Mucosa of gallbladder (tissue), 1 donor: ENCODE measurements at regions not wholly inside any gene's neighbourhood (a gene's known extent, or its start where the extent isn't known, plus 50 kb on each side); places are given as distances from the start of the nearest gene placed in this dataset.
"Not testable (repeated sequence)": the region's sequence is repeated elsewhere in the genome, so short reads cannot be mapped to it uniquely, and the experiment has no call there.

Source experiments
- DNase-seq: peaks from one replicate; pipeline ENCODE4 v3.0.0-alpha.2; 2020; ENCODE audit warnings: low spot score
- donor health status: DM: no; HTN: no; CAD: no.

DNA sequence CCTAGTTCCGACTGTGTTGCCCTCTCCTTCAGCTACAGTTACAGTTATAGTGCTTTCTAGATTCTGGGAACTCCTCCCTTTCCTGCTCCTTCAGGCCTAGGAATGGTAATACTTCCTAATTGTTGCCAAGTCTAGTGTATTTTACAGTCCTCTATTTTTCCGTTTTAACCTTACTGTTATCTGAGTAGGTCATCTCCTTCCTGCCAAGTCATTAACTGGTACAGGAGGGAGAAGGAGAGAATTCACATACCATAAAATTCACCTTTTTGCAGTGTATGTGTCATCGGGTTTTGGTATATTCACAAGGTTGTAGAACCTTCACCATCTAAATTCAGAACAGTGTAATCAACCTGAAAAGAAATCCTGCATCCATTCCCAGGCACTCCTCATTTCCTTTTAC lies 335.4 kb upstream of the MEF2C start:
- DNase-seq, result no peak

DNA sequence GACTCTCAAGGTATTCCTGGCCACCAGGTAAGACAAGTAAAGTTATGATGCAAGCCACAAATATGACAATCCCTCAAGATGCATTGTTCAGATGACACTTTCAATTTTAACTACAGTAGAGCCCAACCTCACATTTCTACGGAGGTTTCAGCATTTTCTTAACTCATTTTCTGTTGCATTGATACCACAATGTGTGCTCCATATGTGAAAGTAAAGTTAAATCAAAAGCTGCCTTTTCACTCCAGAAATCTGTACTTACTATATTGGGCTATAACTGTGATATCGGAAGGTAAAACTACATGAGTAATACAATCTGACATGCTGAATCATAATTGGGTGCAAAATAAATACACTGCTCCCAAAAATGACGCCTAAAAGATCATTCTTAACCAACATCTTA lies 333.6 kb upstream of the MEF2C start:
- no peak for DNase-seq

DNA sequence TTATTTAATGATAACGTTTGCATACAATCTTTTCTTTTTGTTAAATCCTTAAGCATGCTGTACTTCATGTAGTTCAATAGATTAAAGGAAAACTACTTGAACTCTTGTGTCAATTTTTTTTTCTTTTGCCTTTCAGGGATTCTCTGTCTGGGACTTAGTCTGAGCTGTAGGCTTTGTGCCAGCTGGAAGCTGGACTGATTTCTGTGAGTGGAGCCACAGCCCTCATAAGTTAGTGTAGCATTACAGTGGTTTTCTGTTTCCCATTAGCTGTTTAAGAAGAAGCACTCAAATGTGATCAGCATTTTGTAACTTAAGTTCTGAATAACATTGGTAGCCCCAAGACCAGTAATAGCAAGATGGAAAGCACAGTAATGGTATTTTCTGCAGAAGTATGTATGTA lies 330.6 kb upstream of the MEF2C start:
- no peak for DNase-seq

DNA sequence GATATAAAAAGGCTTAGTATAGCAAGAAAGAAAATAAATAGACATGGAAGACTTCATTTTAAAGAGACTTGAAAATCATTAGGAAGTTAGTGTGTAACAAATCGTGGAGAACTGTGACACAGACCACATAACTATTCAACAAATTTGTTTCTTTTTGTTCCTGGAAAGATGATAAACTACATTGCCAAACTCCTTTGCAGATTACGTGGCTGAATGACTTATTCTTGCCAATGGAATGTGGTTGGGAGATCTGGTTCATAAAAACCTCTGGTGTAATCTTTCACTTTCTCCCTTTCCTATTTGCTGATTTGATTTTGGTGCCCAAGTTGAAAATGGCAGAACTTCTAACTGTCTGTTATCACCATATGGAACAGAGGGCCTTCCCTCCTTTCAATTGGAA lies 328.9 kb upstream of the MEF2C start:
- no peak for DNase-seq

DNA sequence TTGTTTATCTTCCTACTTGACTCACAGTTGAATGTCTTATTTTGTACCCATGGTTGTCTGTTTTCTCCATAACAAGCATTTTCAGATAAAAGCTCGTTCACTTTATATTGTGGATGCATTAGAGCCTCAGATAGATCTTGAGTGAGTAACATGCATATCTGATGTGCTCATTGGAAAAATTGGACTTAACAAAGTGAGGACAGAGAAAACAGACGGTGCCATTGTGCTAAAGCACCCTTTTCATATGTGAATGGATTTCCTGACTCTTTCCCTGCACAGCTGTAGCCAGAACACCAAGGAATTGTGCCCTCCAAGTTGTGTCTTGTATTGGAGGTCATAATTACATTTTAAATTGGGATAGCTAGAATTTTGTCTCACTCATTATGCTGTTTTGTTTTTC lies 325.8 kb upstream of the MEF2C start:
- no peak for DNase-seq

DNA sequence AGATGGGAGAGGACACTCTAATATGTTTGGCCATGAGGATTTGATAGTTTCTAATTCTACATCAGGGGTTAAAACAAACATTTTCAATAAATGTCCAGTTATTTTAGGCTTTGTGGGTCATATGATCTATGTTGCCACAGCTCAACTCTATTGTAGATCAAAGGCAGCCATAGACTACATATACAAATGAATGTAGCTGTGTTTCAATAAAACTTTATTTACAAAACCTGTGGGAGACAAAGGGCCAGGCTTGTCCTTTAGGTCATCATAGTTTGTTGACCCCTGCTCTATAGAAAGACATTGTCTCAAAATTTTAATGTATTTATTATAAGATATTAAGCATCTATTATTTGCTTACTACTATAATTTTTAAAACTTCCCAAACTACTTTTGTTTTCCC lies 325.4 kb upstream of the MEF2C start:
- DNase-seq, result no peak

DNA sequence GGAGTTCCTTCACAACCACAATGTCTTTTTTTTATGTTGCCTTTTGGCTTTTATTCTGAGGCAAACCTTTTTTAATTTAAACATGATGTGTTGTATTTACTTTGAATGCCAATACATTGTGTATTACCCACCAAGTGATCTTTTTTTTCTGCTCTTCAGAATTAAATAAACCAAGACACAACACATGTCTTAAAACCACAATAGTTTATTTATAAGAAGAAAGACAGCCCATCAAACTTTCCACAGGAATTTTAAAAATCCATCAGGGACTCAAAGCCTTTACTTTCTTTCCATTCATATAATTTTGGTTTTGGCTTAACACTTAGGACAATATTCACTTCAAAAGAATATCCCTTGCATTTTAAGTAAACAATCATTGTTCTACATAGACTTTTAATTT lies 321.8 kb upstream of the MEF2C start:
- no peak for DNase-seq

DNA sequence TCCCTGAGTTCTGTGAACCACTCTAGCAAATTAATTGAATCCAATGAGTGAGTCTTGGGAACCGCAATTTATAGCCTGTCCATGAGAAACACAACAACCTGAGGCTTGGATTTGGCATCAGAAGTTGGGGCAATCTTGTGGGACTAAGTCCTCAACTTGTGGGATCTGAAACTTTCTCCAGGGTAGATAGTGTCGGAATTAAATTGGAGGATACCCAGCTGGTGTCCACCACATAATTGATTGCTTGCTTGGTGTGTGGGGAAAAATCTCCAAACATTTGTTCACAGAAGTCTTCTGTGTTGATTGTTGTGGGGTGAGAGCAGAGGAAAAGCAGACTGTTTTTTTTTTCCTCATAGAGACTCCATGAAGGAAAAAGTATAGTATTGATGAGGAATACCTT lies 320.6 kb upstream of the MEF2C start:
- DNase-seq, result no peak

DNA sequence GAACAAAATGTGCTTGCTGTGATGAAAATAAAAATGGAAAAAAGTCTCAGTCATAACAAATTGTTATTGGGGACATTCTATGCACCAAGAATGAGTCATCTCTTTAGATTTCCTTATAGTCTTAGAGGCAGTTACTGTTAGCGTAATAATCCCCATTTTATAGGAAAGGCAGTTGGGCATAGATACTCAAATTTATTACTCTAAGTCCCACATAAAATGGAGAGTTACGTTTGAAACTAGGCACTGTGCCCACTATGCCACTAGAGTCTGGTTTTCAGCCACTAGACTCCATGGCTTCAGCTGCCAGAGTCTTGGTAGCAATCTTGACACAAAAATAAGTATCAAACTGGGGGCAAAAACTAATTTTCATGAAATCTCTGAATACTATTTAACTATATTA lies 317.9 kb upstream of the MEF2C start:
- no peak for DNase-seq

DNA sequence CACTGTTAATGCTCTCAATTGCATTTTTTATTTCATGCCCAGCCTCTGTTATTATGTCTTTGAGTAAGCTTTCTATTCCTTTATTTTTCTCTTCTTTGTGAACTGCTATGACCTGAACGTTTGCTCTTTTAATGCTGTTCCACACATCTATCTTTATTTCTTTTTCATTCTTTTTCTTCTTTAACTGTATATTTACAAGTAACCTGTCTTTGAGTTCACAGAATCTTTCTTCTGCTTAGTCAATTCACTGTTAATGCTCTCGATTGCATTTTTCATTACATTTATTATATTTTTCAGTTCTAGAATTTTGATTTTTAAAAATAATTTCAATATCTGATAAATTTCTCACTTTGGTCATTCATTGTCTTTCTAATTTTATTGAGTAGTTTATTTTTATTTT lies 316.3 kb upstream of the MEF2C start:
- no peak for DNase-seq

DNA sequence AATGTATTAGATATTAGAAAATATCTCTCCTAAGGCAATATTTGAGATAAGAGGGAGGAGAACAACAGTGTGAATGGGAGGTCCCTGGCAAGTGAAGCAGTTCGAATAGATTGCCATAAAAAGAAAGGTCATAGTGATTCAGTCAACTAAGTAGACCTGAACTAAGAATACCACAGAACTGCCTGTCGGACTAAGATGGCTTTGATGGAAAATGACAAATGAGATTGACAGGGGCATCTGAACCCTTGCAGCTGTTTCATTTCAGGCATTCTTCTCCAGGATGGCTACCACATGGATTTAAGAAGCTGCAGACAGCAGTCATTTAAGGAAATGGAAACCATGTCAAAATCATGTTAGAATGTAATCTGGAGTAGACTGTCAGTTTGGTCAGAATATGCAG lies 308.4 kb upstream of the MEF2C start:
- DNase-seq, result no peak

DNA sequence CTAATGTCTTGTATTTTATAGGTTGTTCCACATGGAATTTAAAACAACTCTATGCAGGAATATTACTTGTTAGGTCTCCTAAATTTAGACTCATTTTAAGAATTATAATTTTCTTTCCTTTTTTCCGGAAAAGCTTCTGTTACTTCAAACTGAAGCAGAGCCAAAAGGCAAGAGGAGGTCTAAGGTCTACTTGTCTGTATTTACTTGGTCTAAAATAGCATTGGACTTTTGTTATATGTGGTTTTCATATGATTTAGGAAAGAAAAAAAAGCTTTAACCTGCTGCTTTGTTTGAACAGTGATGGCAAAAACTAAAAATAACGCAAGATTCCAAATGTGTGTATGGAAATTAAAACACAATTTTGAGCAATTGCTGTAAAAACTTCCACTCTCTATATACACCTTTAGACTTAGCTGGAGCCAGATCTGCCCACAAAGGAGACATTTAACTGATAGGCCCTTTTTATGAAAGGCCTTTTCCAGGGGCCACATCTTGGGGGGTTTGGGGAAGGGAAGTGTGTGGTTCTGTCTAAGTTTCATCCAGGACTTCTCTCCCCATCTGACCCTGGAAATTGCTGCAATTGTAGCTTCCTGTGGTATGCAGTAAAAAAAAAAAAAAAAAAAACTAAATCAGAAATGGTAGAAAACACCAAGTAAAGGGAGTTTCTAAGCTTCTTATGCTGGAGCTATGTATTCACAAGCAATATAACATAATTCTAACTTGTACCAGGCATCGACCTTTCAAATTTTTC lies 307.7 kb upstream of the MEF2C start:
- no peak for DNase-seq

DNA sequence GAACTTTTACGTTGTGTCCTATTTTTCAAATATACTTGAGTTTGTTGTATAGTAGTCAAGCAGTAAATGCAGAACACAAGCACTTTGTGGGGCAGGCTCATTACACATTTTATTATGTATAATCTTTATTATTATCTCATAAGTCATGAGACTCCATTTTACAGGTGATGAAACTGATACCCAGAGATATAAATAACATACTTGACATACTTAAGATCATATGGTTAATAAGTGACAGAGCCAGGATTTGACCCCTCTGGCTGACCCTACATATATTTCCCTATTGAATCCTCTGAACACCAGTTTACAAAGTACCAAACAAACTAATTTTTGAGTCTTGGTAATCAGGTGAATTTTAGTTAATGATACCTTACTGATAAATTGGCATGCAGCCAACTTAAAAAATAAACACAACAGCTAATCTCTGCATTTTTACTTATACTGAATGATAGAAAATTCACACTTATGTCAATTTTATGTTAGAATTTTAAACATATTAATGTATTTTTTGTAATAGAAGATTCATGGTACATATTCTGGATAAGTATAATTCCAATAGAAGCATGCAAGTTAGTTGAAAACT lies 305.0 kb upstream of the MEF2C start:
- DNase-seq, result no peak

DNA sequence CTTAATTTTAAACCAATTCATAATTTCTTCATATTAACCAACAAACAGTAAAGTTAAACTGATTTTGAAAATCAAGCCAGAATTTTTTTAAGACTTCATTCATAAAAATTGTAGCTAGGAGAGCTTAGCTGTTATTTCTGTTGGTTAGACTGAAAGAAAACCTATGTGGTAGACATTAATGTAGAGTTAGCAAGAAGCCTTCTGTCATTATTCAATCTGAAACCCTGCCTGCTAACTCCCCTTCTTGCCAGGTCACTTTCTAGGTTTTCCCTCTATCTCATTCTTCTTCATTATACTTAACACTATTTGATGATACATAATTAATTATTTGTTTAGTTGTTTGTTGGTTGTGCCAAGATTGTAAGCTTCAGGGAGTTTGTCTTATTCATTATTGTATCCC lies 304.3 kb upstream of the MEF2C start:
- DNase-seq, result no peak

DNA sequence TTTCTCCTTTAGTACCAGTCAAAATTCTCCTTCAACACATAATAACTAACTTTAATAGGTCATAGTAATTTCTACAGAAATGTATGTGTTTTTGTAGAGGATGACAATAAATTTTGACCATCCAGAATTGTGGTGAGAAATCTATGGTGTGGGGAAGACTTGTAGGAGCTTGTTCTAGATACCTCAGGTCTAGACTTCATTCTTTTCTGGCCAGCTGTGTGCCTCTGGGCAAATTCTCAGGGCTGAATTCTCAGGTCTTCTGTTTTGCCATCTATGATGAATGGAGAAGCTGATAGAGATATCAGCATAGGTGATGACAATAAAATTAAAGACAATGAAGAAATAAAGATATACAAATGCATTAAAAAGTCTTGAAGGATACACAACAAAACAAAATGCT lies 298.6 kb upstream of the MEF2C start:
- no peak for DNase-seq

DNA sequence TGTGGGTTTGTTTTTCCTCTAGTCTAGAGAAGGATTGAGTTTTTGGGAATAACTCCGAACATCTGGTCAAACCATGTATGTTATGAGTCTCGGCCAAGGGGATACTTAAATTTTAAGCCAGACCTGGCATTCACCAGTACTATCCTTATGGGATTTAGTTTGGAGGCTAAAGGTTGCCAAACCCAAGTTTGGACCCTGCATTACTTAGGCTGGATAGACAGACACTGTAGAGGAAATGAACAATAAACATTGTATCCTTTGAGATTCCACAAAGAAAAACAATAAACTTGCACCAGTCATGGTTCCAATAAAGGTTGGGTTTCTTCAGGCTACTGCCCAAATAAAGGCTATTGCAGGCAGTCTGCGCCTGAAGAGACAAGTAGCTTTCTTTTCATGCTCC lies 296.7 kb upstream of the MEF2C start:
- DNase-seq, result no peak

DNA sequence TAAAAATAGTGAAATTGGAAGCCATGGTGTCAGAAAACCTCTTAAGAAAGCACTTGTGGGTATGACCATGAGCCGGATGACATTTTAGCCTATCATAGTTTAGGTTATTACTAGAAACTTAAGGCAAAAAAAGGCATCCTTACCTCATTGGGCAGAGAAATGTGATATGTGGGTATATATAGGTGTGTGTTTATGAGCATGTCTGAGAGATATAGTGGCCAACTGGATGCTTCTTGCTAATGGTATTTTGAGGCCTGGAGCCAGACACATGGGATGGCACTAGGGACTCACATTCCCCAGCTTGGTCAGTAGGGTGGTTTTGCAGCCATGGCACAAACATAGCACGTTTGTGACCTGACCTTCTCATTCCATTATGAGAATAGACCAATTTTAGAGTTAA lies 295.6 kb upstream of the MEF2C start:
- DNase-seq, result no peak

DNA sequence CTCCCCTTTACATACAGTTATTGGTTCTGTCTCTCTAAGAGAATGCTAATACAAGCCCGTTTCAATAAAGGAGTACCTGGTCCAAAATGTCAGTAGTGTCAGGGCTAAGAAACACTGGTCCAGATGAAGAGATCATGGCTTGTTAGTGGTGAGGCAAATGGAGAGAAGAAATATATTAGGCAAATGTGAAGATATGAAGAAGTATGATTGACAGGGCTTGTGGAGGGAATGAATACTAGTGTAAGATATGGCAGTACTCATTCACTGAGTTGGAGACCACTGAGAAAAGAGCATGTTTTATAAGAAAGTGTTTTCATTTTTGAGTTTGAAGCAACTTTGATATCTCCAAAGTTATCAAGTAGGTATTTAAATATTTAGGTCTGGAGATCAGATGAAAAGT lies 290.5 kb upstream of the MEF2C start:
- DNase-seq, result no peak

DNA sequence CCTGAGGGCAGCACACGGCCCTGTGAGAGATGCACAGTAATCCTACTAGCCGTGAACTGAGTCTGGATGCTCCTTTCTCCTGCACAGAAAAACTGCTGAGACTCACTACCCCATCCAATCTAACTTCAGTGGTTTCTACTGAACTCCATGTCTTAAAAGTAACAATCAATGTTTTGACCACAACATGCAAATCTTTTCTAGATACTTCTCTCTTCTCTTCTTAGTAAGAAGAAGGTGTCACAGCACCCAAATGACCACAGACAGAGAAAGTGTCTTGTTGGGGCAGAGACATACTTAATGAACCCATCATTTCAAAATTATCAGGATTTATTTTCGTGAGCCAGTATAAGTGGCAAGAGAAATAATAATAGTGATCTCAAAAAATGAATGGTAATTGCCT lies 285.8 kb upstream of the MEF2C start:
- DNase-seq, result no peak

DNA sequence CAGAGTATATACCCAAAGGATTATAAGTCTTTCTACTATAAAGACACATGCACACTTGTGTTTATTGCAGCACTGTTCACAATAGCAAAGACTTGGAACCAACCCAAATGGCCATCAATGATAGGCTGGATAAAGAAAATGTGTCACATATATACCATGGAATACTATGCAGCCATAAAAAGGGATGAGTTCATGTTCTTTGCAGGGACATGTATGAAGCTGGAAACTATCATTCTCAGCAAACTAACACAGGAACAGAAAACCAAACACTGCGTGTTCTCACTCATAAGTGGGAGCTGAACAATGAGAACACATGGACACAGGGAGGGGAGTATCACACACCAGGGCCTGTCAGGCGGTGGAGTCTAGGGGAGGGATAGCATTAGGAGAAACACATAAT lies 281.7 kb upstream of the MEF2C start:
- not testable (repeated sequence) for DNase-seq

DNA sequence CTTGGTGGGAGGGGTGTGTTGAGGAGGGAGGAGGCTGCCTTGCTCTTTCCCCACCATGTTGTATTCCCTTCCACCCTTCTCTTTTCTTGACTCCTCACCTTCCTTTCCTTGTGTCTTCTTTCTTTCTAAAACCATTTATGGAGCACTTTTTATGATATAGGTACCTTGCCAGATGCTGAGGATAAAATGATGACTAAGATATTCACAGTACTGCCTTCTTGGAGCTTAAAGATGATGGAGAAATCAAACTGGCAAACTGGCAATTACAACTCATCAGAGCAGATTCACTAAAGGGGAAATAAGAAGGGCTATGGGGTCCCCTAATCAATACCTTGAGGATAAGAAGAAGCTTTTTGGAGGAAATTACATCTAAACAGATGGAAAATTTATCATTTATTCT lies 273.2 kb upstream of the MEF2C start:
- DNase-seq, result no peak

DNA sequence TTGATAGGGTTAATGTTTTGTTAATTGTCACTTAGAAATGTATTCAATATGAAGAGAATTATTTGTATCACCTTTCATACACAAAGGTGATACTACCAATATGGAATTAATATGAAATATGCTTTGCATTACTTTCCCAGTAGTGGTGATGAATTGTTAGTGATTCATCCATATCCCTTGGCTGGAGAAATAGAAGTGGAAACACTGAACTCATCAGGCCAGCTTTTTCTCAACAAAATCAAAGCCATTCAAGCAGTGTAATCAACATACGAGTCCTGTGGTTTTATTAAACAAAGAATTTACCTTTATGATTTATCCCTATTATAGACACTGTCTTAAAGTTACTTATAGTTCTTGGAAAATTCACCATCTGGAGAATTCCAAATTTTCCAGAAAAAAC lies 264.0 kb upstream of the MEF2C start:
- DNase-seq, result no peak

DNA sequence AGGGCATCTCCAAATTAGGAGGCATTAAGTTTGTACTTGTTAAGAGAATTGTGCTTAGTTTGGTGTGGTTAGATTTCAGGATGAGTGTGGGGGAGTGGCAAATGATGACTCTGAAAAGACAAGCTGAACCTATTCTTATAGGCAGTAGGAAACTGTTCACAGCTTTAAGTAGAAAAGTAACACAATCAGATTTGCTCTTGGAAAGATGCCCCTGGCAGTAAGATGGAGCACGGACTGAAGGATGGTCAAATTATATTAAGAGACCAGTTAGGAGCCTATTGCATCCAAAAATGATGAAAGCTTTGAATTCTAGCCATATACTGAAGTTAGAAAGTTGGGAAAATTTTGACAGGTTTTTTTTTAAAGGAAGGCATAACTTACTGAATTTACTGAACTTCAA lies 254.2 kb upstream of the MEF2C start:
- DNase-seq, result no peak

DNA sequence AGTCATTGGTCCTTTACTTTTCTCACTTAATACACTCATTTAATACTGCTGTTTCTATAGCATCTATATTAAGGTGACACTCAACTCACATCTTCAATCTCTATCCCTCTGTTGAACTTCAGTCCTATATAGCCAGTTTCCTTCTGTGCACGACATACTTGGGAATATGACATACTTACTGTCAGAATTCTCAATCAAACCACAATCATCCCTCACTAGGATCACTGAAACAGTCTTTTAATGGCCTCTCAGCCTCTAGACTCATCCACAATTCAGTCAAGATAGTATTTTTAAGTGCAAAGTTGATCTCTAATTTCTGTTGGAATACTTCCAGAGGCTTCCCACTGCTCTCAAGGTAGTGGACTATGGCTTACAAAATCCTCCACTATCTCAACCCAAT lies 251.0 kb upstream of the MEF2C start:
- no peak for DNase-seq
